Lower leg skin (tissue), 3 donors: ENCODE measurements at regions not wholly inside any gene's neighbourhood (a gene's known extent, or its start where the extent isn't known, plus 50 kb on each side); places are given as distances from the start of the nearest gene placed in this dataset.

Source experiments
- CTCF ChIP-seq, 3 donors: fragments of 450-650 bp; IDR thresholded peaks; one replicate each; pipeline ENCODE4 v1.5.1; 2016; ENCODE audit warnings: antibody characterized with exemption in 3 of 3, mild to moderate bottlenecking in 3 of 3, moderate library complexity in 2 of 3
- POLR2A ChIP-seq, 2 donors: fragments of 450-650 bp; IDR thresholded peaks; one replicate each; pipeline ENCODE4 v1.6.1; 2016 to 2017; ENCODE audit warnings: antibody characterized with exemption in 2 of 2, mild to moderate bottlenecking in 1 of 2, moderate library complexity in 1 of 2

- no peak for TF ChIP-seq CTCF (IDR thresholded peaks at IDR 0.05)
- no peak for TF ChIP-seq POLR2A (IDR thresholded peaks at IDR 0.05)
Observed at GRCh38 chr11:70798296-70798695, 400.0 kb downstream of the CTTN start.
